GM21515 (cell line): ENCODE measurements at regions not wholly inside any gene's neighbourhood (a gene's known extent, or its start where the extent isn't known, plus 50 kb on each side); places are given as distances from the start of the nearest gene placed in this dataset.
"Not testable (repeated sequence)": the region's sequence is repeated elsewhere in the genome, so short reads cannot be mapped to it uniquely, and the experiment has no call there.

Experiments
- ATAC-seq: cut with Tn5 transposase; IDR thresholded peaks from one replicate; pipeline ENCODE4 v1.9.1; 2021; ENCODE audit not compliant: unreplicated experiment

DNA sequence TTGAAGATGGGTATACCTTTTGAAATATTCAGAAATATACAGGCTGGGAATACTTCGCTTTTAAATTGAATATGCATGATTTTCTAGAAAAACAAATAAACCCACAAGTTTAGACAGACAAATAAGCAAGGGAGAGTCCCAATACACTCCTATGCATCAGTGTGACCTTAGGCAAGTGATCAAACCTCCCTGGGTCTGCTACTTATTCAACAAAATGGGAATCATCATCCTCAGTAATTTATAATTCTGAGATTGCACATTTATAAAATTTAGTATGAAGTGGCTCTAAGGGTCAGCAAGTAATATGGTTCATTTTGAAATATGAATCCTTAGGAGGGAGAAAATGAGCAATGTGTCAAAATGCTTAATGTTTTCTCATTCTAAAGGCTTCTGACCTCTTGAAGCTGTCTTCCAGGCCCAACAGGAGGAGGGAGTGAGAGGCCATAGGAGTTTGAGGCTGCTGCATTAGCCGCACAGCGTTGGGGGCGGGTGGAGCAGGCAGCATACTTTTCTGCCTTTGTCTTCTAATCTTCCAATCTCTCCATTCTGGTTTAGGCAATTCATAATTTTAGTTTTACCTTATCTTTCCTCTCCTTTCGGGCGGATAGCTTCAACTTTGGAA, 155.1 kb downstream of the TRIB2 start:
- no peak for ATAC-seq

DNA sequence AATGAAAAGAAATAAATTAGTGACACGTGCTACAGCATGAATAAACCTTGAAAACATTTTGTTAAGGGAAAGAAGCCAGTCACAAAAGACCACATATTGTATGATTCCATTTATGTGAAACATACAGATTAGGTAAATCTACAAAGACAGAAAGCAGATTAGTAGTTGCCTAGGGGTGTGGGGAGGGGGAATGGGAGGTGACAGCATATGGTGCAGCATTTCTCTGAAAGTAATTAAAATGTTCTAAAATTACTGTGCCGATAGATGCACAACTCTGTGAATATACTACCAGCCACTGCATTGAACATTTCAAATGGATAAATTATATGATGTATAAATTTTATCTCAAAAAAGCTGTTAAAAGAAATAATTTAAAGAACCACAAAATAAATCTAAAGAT, 161.0 kb downstream of the TRIB2 start:
- ATAC-seq, result no peak

DNA sequence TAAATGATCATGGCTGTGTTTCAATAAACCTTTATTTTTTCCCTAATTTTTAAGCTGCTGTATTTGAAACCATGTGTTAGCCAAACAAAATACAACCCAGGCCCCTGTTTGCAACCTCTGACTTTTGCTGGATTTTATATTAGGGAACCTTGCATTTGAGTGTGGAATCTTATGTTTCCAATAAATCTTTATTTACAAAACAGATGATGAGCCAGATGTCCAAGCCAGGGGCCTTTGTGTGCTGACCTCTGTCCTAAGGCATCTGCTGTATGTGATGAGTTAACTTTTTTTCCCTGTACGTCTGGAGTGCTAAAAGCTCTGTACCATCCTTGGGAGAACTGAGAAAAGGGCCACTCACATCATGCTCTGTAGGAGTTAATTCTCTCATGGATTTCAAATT, 162.9 kb downstream of the TRIB2 start:
- no peak for ATAC-seq

DNA sequence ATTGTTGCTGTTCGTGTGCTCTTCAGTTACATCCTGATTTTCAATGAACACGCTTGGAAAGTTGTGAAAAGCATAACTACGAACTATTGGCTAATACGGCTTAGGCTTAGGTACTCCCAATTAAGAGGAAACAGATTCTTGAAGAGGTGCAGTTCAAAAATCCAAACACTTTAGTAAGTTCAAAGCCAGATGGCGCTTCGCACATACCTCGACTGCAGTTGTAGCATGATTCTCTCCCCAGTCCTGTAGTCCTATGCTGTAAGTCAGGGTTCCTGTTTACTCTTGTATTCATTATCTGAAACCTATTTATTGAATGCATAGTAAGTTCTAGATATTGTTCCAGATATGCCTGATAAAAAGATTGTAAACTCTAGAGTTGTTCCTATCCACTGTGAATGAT, 165.2 kb downstream of the TRIB2 start:
- no peak for ATAC-seq

DNA sequence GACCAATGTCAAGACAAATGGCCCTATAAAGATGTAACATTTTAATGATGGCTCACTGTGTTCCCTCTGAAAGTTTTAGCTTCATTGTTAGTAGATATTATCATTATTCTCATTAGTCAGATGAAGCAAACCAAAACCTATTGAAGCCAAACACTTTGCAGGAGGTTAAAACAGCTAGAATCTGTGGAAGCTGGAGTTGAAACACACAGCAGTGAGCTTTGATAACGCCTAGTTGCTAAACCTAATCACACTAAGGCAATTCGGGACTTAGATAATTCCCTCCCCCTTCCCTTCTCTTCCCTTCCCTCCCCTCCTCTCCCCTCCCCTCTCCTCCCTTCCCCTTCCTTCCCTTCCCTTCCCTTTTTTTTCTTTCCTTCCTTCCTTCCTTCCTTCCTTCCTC, 165.7 kb downstream of the TRIB2 start:
- no peak for ATAC-seq

DNA sequence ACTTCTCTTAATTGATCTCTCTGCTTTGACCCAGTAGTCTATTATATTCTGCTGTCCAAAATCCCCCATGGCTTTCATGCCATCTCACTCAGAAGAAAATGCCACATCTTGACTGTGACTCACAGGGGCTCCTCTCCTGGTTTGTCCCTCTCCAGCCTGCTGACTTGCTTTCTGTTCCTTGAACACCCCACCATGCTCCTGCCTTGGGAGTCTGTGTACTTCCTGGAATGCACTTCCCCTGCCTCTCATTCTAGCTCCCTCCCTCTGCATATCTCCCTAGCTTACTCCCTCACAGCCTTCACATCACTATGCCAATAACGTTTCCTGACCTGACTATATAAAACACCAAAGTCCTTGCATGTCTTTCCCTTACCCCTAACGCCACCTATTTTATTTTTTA, 167.2 kb downstream of the TRIB2 start:
- no peak for ATAC-seq

DNA sequence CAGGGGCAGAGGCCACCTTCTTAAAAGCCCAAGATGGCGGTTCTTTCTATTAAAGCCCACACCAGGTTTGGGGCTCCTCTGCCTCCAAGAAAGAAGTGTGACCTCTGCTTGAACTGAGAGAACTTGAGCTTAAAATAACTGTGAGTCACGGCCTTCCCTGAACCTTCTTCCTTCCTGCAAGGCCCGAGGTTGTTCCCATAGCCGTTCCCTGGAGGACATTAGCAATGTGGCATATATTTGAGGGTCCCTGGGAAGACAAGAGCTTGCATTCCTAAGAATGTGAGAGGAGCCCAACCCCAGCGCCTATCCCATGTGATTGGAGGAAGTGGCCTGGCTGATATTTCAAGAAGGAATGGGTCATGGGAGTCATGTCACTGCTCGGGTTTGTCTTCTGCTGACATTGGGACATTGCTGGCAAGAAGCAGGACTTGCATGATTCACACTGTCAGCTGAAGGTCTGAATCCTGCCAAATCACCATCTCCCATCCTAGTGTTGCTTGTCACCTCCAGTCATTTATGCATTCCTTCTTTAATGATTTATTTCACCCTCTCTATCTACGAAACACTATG, 168.1 kb downstream of the TRIB2 start:
- no peak for ATAC-seq

DNA sequence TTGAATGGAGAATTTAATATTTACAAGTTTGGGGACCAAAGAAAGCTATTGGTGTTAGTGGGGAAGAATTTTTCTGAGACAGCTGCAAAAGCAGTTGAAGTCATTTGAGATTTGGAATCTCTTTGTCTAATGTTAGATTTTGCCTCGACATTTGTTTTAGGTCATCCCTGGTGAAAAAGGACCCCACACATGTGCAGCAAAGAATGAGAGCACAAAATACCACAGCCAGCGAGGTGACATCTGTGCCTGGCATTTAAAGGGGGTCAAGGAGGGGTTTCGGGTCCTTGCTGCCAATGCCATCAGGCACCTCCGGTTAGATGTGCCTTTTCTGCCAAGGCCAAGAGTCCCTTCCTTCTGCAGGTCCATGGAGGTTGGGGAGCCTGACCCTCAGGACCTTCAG, 173.3 kb downstream of the TRIB2 start:
- no peak for ATAC-seq

DNA sequence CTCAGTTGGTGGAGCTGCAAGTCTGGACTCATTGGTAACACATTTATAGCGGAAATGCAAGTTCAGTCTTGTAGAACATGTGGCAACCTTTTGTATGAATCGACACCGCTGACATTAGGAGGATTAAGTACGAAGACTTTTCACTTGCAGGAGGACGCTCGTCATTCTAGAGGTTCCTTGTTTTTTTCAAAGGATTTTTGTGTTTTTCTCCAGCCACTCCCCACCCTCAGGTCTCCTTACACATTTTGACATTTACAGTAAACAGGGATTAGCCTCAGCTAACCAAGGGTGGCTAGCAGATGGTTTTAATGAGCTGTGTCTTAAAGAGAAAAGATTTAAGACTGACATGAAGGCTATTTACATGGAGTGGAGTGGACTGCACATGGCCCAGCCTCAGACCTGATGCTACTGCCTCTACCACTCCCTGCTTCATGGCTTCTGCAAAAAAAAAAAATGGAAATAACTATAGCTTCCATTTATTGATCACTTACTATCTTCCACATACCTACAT, 173.8 kb downstream of the TRIB2 start:
- ATAC-seq, result no peak

DNA sequence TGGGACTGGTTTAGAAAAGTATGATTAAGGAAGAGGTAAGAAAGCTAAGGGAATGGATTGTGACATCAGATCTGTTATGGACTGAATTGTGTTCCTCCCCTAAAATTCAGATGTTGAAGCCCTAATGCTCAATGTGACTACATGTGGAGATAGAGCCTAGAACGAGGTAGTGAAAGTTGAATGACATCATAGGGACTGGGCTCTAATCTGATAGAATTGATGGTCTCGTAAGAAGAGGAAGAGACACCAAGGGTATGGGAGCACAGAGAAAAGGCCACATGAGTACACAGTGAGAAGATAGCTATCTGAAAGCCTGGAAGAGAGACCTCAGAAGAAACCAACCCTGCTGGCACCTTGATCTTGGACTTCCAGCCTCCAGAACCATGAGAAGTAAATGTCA, 178.3 kb downstream of the TRIB2 start:
- ATAC-seq, result no peak

DNA sequence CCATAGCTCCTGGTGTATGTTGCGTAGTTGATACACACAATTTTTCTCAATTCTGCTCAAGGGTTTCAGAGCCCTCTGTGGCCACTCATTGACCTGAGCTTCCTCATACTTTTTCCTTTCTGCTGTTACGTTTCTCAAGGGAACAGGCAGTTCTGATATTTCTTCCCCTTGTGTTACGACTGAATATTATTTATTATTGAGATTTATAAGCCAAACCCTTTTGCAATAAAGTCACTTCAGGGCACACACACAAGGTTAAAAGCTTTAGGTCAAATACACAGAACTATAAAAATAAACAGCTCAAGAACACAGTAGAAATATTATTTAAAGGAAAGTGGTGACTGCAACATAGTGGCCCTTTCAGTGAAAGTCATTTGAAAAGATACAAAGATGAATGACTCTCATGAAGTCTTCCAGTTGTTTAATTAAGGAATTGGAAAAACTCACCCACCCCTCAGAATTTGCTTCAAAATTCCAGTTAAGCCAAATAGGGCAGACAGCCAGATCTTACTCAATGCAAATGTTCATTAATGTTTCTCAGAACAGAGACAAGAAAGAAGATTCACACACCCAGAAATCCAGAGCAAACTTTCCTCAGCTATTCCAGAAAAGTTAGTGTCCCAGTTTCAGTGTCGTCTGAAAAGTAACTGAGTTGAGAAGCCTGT, 179.7 kb downstream of the TRIB2 start:
- ATAC-seq, result no peak

DNA sequence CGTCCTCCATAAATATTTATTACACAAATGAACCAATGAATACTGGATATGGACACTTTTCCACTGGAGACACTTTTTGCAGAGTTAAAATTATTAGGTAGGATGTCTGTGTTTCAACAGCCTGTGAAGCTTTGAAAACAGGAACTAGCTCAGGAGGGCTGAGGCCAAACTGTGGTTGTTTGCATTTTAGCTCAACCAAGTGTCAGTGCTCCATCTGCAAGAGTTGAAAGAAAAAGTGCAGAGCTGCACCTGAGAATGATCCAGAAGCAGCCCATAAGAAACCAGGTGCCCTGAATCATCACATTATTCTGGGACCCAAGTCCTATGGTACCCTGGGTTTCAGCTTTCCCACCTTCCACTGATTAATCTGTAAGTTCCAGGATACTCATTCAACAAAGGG, 180.4 kb downstream of the TRIB2 start:
- no peak for ATAC-seq

DNA sequence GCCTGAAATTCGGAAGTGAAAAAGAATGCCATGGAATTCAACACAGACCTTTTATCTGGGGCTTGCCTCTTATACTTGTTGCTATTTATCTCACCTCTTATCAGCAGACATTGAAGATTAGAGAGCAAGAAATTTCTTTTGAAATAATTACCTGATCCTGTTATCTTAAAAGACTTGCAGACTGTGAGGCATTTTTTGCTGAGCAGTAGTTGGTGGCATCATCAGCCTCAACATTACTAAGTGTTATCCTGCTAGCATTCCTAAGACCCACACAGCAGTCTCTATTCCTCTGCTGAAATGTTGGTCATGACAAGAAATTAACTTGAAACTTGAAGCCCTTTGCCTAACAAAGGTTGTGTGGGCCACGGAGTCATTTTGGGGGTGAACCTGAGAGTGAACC, 186.5 kb downstream of the TRIB2 start:
- no peak for ATAC-seq

DNA sequence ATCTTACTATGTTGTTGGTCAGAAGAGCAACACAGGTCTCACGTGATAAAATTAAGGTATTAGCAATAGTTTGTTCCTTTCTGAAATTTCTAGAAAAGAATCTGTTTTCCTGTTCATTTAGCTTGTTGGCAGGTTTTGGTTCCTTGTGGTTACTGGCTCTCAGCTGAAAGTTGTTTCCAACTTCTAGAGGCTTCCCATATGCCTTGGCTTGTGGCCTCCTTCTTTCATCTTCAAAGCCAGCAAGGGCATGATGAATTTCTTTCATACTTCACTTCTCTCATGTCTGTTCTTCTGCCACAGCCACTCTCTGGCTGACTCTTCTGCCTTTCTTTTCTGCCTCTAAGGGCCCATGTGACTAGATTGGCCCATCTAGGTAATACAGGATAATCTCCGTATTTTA, 193.7 kb downstream of the TRIB2 start:
- ATAC-seq, result no peak

DNA sequence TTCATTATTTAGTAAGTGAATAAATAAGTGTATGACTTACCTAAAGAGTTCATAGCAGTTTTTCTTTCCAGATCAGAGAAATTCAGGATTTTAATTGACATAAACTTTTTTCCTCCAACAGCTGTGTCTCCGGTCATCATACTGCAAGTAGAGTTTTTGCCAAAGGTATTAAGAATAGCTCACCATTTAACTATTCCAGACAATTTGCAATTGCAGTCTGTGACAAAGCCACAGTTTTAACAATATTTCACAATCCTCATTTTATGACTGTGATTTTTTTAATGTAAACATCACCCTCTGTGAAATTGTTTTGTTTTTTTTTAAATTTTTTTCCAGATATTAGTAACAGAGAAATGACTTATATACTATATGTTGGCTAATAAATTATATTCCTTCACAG, 199.1 kb downstream of the TRIB2 start:
- no peak for ATAC-seq

DNA sequence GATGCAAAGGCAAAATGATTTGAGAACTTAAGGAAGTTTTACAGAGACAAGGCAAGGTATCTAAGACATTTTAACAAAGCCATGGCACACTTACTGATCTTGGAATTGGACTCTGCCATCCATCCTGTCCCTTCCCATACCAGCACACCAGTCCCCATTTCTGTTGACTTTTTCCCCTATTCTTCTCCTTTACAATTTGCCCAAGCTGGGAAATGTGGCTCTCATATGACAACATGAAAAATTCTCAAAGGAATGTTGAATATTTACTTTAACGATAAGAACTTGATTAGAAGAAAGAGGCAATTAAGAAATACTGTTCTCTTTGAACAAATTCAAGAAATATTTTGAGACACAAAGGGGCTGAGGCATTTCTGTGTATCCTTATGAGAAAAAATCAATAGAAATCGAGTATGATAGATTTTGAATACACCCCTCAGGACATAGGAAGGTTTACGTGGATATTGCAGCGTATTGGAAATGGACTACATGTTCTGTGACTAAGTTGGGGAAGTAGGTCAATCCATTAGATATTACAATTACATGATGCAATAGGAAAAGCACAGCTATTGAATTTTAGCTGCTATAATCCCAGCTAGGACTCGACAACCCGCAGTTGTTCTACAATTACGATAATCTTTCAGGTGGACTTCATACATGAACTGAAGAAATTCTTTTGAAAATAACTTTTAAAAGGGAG, 201.6 kb downstream of the TRIB2 start:
- ATAC-seq, result no peak

DNA sequence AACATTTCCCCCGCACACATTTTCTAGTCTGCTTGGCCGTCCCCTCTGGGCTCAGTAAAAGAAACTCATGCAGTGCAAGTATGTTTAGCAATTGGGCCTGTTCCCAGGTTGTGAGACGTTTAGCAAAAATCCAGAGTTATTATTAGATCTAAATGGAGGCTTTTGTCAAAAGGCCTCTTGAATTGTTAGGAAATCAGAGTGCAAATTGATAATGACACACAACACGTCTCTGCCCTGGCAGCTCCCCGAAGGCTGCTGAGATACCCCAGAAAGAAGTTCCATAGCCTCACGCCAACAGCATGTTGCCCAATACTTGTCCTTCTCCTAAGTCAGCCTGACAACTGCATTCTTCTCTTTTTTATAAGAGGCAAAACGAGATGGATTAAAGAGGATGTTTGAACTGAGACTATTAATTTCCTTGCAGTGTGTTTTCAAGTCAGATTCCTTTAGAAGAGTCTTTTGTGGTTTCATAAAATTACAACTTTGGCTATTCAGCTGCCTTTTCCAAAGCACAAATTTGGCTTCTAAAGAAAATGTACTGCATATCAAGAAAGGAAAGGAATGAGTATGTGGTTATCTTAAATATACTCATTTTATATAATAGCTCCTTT, 202.2 kb downstream of the TRIB2 start:
- ATAC-seq, result no peak

DNA sequence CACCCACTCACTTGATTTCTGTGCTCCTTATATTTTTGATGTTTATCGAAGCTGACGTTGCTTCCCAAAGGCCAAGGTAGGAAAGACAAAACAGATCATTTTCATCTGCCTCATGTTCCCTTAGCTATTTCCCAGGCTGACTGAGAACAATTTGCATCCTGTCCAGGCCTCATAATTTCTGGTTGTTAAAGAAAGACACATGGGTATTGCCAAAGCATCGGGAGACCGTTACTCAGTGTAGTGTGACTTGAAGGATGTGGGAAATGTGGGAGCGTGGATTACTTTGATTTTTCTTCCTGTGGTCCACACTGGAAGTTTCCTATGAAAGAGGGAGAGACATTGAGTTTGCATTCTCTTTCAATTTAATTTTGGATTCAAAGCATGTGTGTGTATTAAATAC, 204.6 kb downstream of the TRIB2 start:
- no peak for ATAC-seq

DNA sequence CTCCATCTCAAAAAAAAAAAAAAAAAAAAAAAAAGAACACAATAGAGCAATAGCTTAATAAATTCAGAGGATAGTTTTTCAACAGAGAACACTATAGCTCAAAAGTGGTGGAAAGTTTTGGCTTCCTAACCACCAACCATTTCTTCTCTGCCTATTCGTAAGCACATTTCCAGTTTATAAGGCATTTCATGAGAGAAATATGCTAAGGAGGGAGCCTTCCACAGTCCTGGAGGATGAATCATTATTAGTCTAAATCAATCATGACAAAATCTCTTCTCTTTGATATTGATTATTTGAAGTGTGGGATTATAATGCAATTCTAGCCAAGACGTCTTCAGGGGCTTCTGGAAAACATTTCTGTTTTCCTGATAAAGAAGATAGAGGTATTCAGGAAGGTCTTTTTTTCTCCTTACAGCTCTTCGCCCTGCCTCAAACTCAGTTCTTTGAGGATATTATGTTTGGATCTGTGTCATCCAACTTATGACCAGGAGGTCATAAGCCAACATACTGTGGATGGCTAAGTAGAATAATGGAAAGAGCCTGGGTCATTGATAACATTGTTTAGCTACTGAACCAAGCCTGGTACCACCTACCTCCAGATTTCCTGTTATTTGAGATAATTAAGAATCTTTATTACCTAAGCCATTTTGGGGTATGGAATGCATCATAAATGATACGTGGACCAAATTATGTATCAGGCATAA, 207.3 kb downstream of the TRIB2 start:
- ATAC-seq, result no peak

DNA sequence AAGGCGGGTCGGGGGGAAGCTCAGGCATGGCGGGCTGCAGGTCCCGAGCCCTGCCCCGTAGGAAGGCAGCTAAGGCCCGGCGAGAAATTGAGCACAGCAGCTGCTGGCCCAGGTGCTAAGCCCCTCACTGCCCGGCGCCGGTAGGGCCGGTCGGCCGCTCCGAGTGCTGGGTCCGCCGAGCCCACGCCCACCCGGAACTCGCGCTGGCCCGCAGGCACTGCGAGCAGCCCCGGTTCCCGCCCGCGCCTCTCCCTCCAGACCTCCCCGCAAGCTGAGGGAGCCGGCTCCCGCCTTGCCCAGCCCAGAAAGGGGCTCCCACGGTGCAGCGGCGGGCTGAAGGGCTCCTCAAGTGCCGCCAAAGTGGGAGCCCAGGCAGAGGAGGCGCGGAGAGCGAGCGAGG, 209.9 kb downstream of the TRIB2 start:
- ATAC-seq, result not testable (repeated sequence)

DNA sequence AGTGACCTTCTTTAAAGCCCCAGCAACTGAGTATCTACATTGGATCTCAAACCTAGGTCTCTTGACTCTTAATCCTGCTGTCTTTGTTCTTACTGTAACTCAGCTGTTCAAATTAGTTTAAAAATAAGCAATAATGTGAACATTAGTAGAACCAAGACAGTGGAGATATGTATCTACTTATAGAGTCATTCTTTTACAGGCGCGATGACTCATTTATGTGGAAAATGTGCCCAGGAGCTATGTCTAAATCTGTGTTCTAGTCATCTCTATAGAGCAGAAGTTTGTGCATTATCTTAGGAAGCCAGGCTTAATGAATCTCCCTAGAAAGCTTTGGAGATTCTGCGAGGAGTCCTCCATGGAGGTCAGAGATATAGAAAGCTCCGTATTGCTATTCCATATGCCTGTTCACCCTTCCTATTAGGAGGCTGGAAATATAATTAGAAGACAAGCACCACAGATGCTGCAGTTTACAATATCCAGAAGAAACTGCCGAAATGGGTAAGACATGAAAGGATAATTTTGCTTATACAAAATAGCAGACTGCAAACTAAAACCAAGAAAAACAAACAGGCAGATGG, 211.6 kb downstream of the TRIB2 start:
- ATAC-seq, result no peak
